GM23338 (cell line): ENCODE measurements at regions not wholly inside any gene's neighbourhood (a gene's known extent, or its start where the extent isn't known, plus 50 kb on each side); places are given as distances from the start of the nearest gene placed in this dataset.

Source experiments
- ATAC-seq: fragments of 200-7000 bp; cut with Tn5 transposase; 3 replicates; pipeline ENCODE4 v1.9.1; 2020
- DNase-seq: peaks from one replicate; pipeline ENCODE4 v3.0.0-alpha.2; 2015; ENCODE audit warnings: low spot score
- H2AFZ ChIP-seq: fragments of 200-600 bp; sonication (generic); 2 replicates; pipeline ENCODE4 v1.8.0; 2016; ENCODE audit warnings: antibody characterized with exemption, mild to moderate bottlenecking, moderate library complexity
- H3F3A ChIP-seq: fragments of 200-600 bp; sonication (generic); replicated peaks from 2 replicates; pipeline ENCODE4 v1.8.0; 2017; ENCODE audit warnings: antibody characterized with exemption, mixed run types, low read depth
- H3K27ac ChIP-seq: fragments of 200-600 bp; sonication (generic); 2 replicates; pipeline ENCODE4 v1.6.1; 2016; ENCODE audit warnings: low read depth
- H3K27me3 ChIP-seq: fragments of 200-600 bp; sonication (generic); 2 replicates; pipeline ENCODE4 v1.8.0; 2016; ENCODE audit warnings: mild to moderate bottlenecking, mixed run types, moderate library complexity; ENCODE audit not compliant: insufficient read depth
- H3K36me3 ChIP-seq: fragments of 200-600 bp; sonication (generic); 2 replicates; pipeline ENCODE4 v1.8.0; 2016; ENCODE audit warnings: mild to moderate bottlenecking; ENCODE audit not compliant: insufficient read depth
- H3K4me1 ChIP-seq: fragments of 200-600 bp; sonication (generic); 2 replicates; pipeline ENCODE4 v1.8.0; 2016; ENCODE audit warnings: mild to moderate bottlenecking, moderate library complexity; ENCODE audit not compliant: insufficient read depth
- H3K4me2 ChIP-seq: fragments of 200-600 bp; sonication (generic); 2 replicates; pipeline ENCODE4 v1.7.1; 2017; ENCODE audit warnings: mixed run types
- H3K4me3 ChIP-seq: fragments of 200-600 bp; sonication (generic); 2 replicates; pipeline ENCODE4 v1.6.1; 2016; ENCODE audit warnings: mixed run types
- H3K79me2 ChIP-seq: fragments of 200-600 bp; sonication (generic); replicated peaks from 2 replicates; pipeline ENCODE4 v1.8.0; 2017; ENCODE audit warnings: mild to moderate bottlenecking; ENCODE audit not compliant: insufficient read depth
- H3K9me2 ChIP-seq: fragments of 200-600 bp; sonication (generic); 2 replicates; pipeline ENCODE4 v1.8.0; 2017; ENCODE audit not compliant: insufficient read depth
- H4K20me1 ChIP-seq: fragments of 200-600 bp; sonication (generic); replicated peaks from 2 replicates; pipeline ENCODE4 v1.8.0; 2017; ENCODE audit warnings: mild to moderate bottlenecking; ENCODE audit not compliant: insufficient read depth
- H3K27ac Mint-ChIP-seq: 2 replicates; pipeline ENCODE4 v1.8.0; 2020; ENCODE audit warnings: inconsistent platforms, mild to moderate bottlenecking, moderate library complexity, mixed read lengths
- H3K27me3 Mint-ChIP-seq: 3 replicates; pipeline ENCODE4 v1.8.0; 2022; ENCODE audit warnings: low read depth, mild to moderate bottlenecking, moderate library complexity, mixed read lengths, inconsistent platforms; ENCODE audit not compliant: insufficient read depth, poor library complexity
- H3K36me3 Mint-ChIP-seq: 3 replicates; pipeline ENCODE4 v1.8.0; 2021; ENCODE audit warnings: low read depth, mild to moderate bottlenecking, inconsistent platforms, moderate library complexity, mixed read lengths
- H3K4me1 Mint-ChIP-seq: 3 replicates; pipeline ENCODE4 v1.8.0; 2020; ENCODE audit warnings: mild to moderate bottlenecking, inconsistent platforms, mixed read lengths
- H3K4me3 Mint-ChIP-seq: 3 replicates; pipeline ENCODE4 v1.8.0; 2021; ENCODE audit warnings: moderate library complexity, mild to moderate bottlenecking, inconsistent platforms, mixed read lengths
- H3K9me3 Mint-ChIP-seq: 3 replicates; pipeline ENCODE4 v1.8.0; 2020; ENCODE audit warnings: moderate library complexity, mild to moderate bottlenecking, inconsistent platforms, mixed read lengths
- CREB1 ChIP-seq: fragments of 250-450 bp; sonication (Bioruptor Pico); IDR thresholded peaks from 2 replicates; pipeline ENCODE4 v1.5.0; 2020; ENCODE audit warnings: low read depth, mild to moderate bottlenecking, moderate library complexity
- EZH2 ChIP-seq: fragments of 200-600 bp; sonication (generic); IDR thresholded peaks from one replicate; pipeline ENCODE4 v1.8.0; 2017; ENCODE audit warnings: antibody characterized with exemption, mild to moderate bottlenecking, low read depth; ENCODE audit not compliant: unreplicated experiment
- EZH2phosphoT487 ChIP-seq: fragments of 200-600 bp; sonication (generic); IDR thresholded peaks from one replicate; pipeline ENCODE4 v1.8.1; 2018; ENCODE audit warnings: antibody characterized with exemption; ENCODE audit not compliant: unreplicated experiment
- JUNB ChIP-seq: IDR thresholded peaks from one replicate; pipeline ENCODE4 v1.6.1; 2016; ENCODE audit warnings: antibody characterized with exemption; ENCODE audit not compliant: unreplicated experiment
- NANOG ChIP-seq: IDR thresholded peaks from 2 replicates; pipeline ENCODE4 v1.6.1; 2016; ENCODE audit warnings: antibody characterized with exemption, borderline replicate concordance
- POLR2AphosphoS5 ChIP-seq: IDR thresholded peaks from 2 replicates; pipeline ENCODE4 v1.6.1; 2016; ENCODE audit warnings: antibody characterized with exemption, low read depth
- STAT1 ChIP-seq: IDR thresholded peaks from one replicate; pipeline ENCODE4 v1.6.1; 2016; ENCODE audit warnings: antibody characterized with exemption; ENCODE audit not compliant: unreplicated experiment
- ZNF114 ChIP-seq: fragments of 250-450 bp; sonication (Bioruptor Pico); IDR thresholded peaks from 2 replicates; pipeline ENCODE4 v1.5.0; 2020; ENCODE audit warnings: mild to moderate bottlenecking, moderate library complexity
- ZNF331 ChIP-seq: fragments of 250-450 bp; sonication (Bioruptor Pico); IDR thresholded peaks from 2 replicates; pipeline ENCODE4 v1.5.0; 2020; ENCODE audit warnings: low read depth, mild to moderate bottlenecking, moderate library complexity
- TF ChIP-seq, protein P1 (sequence below): fragments of 250-450 bp; sonication (Bioruptor Pico); IDR thresholded peaks from 2 replicates; pipeline ENCODE4 v1.5.0; 2020; ENCODE audit warnings: mild to moderate bottlenecking, moderate library complexity
- TF ChIP-seq, protein P2 (sequence below): IDR thresholded peaks from one replicate; pipeline ENCODE4 v1.6.1; 2018; ENCODE audit warnings: antibody characterized with exemption; ENCODE audit not compliant: unreplicated experiment
- TF ChIP-seq, protein P3 (sequence below): IDR thresholded peaks from 2 replicates; pipeline ENCODE4 v1.6.1; 2016; ENCODE audit warnings: antibody characterized with exemption
- TF ChIP-seq, protein P4 (sequence below), 2 experiments: fragments of 200-600 bp in 1 of 2; sonication (generic) in 1 of 2; conservative IDR thresholded peaks; 2 replicates each; pipeline versions ENCODE4 v1.5.1 to v1.6.1; 2016 to 2017; ENCODE audit warnings: antibody characterized with exemption in 2 of 2, low read depth in 2 of 2, mild to moderate bottlenecking in 2 of 2, moderate library complexity in 1 of 2

DNA sequence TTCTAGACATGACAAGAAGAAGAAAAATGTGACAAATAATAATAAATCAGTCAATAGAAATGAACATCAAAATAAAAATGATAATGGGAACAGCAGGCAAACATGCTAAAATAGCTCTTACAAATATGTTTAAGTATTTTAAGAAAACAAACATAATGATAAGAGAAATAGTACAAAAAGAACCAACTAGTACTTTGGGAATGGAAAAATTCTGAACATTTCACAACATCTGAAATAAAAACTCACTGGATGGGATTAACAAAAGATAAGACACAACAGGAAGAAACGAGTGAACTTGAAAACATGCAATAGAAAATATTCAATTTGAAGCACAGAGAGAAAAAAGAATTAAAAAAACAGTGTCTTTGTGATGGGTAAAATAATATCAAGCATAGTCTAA lies 115.2 kb upstream of the TSPAN2 start:
- Mint-ChIP-seq H3K27ac (no peak overlapping the region), H3K4me3 (no peak overlapping the region)
- H3K4me1 ChIP-seq = no peaks in the 10 kb centered on the region

More for the DNA sequence above, 115.2 kb upstream of the TSPAN2 start:
- Histone ChIP-seq H3K9me2 (no peaks in the 10 kb centered on the region), H3K27me3 (no peaks in the 10 kb centered on the region), H3K4me3 (no peak overlapping the region), H3K79me2 (no peaks in the 10 kb centered on the region), H3K4me2 (no peak overlapping the region), H3K27ac (no peak overlapping the region), H3F3A (no peaks in the 10 kb centered on the region), H3K36me3 (no peaks in the 10 kb centered on the region), H2AFZ (no peak overlapping the region), H4K20me1 (no peaks in the 10 kb centered on the region)
- TF ChIP-seq, protein P1, sequence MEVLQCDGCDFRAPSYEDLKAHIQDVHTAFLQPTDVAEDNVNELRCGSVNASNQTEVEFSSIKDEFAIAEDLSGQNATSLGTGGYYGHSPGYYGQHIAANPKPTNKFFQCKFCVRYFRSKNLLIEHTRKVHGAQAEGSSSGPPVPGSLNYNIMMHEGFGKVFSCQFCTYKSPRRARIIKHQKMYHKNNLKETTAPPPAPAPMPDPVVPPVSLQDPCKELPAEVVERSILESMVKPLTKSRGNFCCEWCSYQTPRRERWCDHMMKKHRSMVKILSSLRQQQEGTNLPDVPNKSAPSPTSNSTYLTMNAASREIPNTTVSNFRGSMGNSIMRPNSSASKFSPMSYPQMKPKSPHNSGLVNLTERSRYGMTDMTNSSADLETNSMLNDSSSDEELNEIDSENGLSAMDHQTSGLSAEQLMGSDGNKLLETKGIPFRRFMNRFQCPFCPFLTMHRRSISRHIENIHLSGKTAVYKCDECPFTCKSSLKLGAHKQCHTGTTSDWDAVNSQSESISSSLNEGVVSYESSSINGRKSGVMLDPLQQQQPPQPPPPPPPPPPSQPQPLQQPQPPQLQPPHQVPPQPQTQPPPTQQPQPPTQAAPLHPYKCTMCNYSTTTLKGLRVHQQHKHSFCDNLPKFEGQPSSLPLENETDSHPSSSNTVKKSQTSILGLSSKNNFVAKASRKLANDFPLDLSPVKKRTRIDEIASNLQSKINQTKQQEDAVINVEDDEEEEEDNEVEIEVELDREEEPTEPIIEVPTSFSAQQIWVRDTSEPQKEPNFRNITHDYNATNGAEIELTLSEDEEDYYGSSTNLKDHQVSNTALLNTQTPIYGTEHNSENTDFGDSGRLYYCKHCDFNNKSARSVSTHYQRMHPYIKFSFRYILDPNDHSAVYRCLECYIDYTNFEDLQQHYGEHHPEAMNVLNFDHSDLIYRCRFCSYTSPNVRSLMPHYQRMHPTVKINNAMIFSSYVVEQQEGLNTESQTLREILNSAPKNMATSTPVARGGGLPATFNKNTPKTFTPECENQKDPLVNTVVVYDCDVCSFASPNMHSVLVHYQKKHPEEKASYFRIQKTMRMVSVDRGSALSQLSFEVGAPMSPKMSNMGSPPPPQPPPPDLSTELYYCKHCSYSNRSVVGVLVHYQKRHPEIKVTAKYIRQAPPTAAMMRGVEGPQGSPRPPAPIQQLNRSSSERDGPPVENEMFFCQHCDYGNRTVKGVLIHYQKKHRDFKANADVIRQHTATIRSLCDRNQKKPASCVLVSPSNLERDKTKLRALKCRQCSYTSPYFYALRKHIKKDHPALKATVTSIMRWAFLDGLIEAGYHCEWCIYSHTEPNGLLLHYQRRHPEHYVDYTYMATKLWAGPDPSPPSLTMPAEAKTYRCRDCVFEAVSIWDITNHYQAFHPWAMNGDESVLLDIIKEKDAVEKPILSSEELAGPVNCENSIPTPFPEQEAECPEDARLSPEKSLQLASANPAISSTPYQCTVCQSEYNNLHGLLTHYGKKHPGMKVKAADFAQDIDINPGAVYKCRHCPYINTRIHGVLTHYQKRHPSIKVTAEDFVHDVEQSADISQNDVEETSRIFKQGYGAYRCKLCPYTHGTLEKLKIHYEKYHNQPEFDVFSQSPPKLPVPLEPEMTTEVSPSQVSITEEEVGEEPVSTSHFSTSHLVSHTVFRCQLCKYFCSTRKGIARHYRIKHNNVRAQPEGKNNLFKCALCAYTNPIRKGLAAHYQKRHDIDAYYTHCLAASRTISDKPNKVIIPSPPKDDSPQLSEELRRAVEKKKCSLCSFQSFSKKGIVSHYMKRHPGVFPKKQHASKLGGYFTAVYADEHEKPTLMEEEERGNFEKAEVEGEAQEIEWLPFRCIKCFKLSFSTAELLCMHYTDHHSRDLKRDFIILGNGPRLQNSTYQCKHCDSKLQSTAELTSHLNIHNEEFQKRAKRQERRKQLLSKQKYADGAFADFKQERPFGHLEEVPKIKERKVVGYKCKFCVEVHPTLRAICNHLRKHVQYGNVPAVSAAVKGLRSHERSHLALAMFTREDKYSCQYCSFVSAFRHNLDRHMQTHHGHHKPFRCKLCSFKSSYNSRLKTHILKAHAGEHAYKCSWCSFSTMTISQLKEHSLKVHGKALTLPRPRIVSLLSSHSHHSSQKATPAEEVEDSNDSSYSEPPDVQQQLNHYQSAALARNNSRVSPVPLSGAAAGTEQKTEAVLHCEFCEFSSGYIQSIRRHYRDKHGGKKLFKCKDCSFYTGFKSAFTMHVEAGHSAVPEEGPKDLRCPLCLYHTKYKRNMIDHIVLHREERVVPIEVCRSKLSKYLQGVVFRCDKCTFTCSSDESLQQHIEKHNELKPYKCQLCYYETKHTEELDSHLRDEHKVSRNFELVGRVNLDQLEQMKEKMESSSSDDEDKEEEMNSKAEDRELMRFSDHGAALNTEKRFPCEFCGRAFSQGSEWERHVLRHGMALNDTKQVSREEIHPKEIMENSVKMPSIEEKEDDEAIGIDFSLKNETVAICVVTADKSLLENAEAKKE (CRISPR knock-in tag) = no peak
- TF ChIP-seq STAT1 = no peak
- no peak for TF ChIP-seq CREB1 (CRISPR knock-in tag)
- TF ChIP-seq, protein P2, sequence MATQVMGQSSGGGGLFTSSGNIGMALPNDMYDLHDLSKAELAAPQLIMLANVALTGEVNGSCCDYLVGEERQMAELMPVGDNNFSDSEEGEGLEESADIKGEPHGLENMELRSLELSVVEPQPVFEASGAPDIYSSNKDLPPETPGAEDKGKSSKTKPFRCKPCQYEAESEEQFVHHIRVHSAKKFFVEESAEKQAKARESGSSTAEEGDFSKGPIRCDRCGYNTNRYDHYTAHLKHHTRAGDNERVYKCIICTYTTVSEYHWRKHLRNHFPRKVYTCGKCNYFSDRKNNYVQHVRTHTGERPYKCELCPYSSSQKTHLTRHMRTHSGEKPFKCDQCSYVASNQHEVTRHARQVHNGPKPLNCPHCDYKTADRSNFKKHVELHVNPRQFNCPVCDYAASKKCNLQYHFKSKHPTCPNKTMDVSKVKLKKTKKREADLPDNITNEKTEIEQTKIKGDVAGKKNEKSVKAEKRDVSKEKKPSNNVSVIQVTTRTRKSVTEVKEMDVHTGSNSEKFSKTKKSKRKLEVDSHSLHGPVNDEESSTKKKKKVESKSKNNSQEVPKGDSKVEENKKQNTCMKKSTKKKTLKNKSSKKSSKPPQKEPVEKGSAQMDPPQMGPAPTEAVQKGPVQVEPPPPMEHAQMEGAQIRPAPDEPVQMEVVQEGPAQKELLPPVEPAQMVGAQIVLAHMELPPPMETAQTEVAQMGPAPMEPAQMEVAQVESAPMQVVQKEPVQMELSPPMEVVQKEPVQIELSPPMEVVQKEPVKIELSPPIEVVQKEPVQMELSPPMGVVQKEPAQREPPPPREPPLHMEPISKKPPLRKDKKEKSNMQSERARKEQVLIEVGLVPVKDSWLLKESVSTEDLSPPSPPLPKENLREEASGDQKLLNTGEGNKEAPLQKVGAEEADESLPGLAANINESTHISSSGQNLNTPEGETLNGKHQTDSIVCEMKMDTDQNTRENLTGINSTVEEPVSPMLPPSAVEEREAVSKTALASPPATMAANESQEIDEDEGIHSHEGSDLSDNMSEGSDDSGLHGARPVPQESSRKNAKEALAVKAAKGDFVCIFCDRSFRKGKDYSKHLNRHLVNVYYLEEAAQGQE = no peak
- TF ChIP-seq, protein P3, sequence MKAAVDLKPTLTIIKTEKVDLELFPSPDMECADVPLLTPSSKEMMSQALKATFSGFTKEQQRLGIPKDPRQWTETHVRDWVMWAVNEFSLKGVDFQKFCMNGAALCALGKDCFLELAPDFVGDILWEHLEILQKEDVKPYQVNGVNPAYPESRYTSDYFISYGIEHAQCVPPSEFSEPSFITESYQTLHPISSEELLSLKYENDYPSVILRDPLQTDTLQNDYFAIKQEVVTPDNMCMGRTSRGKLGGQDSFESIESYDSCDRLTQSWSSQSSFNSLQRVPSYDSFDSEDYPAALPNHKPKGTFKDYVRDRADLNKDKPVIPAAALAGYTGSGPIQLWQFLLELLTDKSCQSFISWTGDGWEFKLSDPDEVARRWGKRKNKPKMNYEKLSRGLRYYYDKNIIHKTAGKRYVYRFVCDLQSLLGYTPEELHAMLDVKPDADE = no peak
- TF ChIP-seq POLR2AphosphoS5 = no peak
- TF ChIP-seq EZH2phosphoT487 = no peak
- TF ChIP-seq, protein P4, sequence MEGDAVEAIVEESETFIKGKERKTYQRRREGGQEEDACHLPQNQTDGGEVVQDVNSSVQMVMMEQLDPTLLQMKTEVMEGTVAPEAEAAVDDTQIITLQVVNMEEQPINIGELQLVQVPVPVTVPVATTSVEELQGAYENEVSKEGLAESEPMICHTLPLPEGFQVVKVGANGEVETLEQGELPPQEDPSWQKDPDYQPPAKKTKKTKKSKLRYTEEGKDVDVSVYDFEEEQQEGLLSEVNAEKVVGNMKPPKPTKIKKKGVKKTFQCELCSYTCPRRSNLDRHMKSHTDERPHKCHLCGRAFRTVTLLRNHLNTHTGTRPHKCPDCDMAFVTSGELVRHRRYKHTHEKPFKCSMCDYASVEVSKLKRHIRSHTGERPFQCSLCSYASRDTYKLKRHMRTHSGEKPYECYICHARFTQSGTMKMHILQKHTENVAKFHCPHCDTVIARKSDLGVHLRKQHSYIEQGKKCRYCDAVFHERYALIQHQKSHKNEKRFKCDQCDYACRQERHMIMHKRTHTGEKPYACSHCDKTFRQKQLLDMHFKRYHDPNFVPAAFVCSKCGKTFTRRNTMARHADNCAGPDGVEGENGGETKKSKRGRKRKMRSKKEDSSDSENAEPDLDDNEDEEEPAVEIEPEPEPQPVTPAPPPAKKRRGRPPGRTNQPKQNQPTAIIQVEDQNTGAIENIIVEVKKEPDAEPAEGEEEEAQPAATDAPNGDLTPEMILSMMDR (conservative IDR thresholded peaks at IDR 0.05; ENCODE audit: low read depth in 2 of 2) = no peak
- TF ChIP-seq JUNB = no peak
- no peak for TF ChIP-seq EZH2
- TF ChIP-seq ZNF114 = no peak
- TF ChIP-seq NANOG = no peak
- no peak for TF ChIP-seq ZNF331 (CRISPR knock-in tag)
- ATAC-seq (no peak), DNase-seq (no peak)
- H3K9me3 Mint-ChIP-seq = 0 out of 3 replicates have a peak, but pooled peaks cover 3% of the 10 kb centered on the region
- H3K36me3 Mint-ChIP-seq = no peaks in the 10 kb centered on the region
- no peaks in the 10 kb centered on the region for H3K27me3 Mint-ChIP-seq
- 0 out of 3 replicates have a peak, but pooled peaks cover 4% of the 10 kb centered on the region for H3K4me1 Mint-ChIP-seq
